ENCODE measurements at regions not wholly inside any gene's neighbourhood (a gene's known extent, or its start where the extent isn't known, plus 50 kb on each side); places are given as distances from the start of the nearest gene placed in this dataset.

GRCh38 chr1:81597720-81598426, 202.9 kb upstream of the ADGRL2 start:
- TF ChIP-seq EZH2 (IDR thresholded peaks at IDR 0.05; ENCODE audit: insufficient read depth, poor library complexity, severe bottlenecking): no peak
- TF ChIP-seq EZH2phosphoT487 (IDR thresholded peaks at IDR 0.05; ENCODE audit: insufficient read depth, low read depth): no peak

All from GM23248 (cell line).